Eye (tissue), 1 donor: ENCODE measurements at regions not wholly inside any gene's neighbourhood (a gene's known extent, or its start where the extent isn't known, plus 50 kb on each side); places are given as distances from the start of the nearest gene placed in this dataset.
A peak's percentile ranks its signal among the peaks of the same experiment; 100 is the strongest.
"Not testable (repeated sequence)": the region's sequence is repeated elsewhere in the genome, so short reads cannot be mapped to it uniquely, and the experiment has no call there.

ENCODE experiments used
- DNase-seq: peaks from one replicate; pipeline ENCODE4 v3.0.0-alpha.2; 2015

GRCh38 chr13:21263909-21264308, 87.5 kb downstream of the MRPL57 start:
- not testable (repeated sequence) for DNase-seq

GRCh38 chr13:21268485-21268884, 92.0 kb downstream of the MRPL57 start:
- not testable (repeated sequence) for DNase-seq

GRCh38 chr13:21272439-21272838, 96.0 kb downstream of the MRPL57 start:
- not testable (repeated sequence) for DNase-seq

GRCh38 chr13:21274457-21274856, 98.0 kb downstream of the MRPL57 start:
- DNase-seq: not testable (repeated sequence)

GRCh38 chr13:21282065-21282464, 105.6 kb downstream of the MRPL57 start:
- DNase-seq: no peak

- DNase-seq: no peak
Observed at GRCh38 chr13:21287331-21287907, 111.0 kb downstream of the MRPL57 start.

GRCh38 chr13:21289475-21289874, 113.0 kb downstream of the MRPL57 start:
- DNase-seq: no peak

GRCh38 chr13:21290442-21291002, 114.1 kb downstream of the MRPL57 start:
- not testable (repeated sequence) for DNase-seq

- no peak for DNase-seq
Observed at GRCh38 chr13:21291840-21292239, 115.4 kb downstream of the MRPL57 start.

- DNase-seq: peak; percentile 77
Observed at GRCh38 chr13:21296991-21297390, 120.5 kb downstream of the MRPL57 start.

GRCh38 chr13:21297447-21297846, 121.0 kb downstream of the MRPL57 start:
- no peak for DNase-seq

- DNase-seq: peak; percentile 95
Observed at GRCh38 chr13:21297914-21298831, 121.7 kb downstream of the MRPL57 start.

- no peak for DNase-seq
Observed at GRCh38 chr13:21304256-21304655, 127.8 kb downstream of the MRPL57 start.

GRCh38 chr13:21306300-21307073, 130.0 kb downstream of the MRPL57 start:
- DNase-seq: not testable (repeated sequence)

- not testable (repeated sequence) for DNase-seq
Observed at GRCh38 chr13:21307158-21307557, 130.7 kb downstream of the MRPL57 start.

GRCh38 chr13:21308906-21309305, 132.4 kb downstream of the MRPL57 start:
- DNase-seq: no peak

GRCh38 chr13:21309542-21310172, 133.2 kb downstream of the MRPL57 start:
- no peak for DNase-seq

GRCh38 chr13:21310220-21310619, 133.8 kb downstream of the MRPL57 start:
- peak; percentile 40 for DNase-seq

GRCh38 chr13:21314976-21315375, 138.5 kb downstream of the MRPL57 start:
- DNase-seq: not testable (repeated sequence)

GRCh38 chr13:21316376-21316775, 139.9 kb downstream of the MRPL57 start:
- DNase-seq: no peak

GRCh38 chr13:21318891-21319532, 140.1 kb downstream of the ZDHHC20 start:
- peak; percentile 46 for DNase-seq
